Stimulated activated CD4-positive, alpha-beta T cell treated with anti-CD3 and anti-CD28 coated beads, Interleukin-1b, Interleukin-23, amount 100 ng/mL, for 1 hour (primary cell): ENCODE measurements at regions not wholly inside any gene's neighbourhood (a gene's known extent, or its start where the extent isn't known, plus 50 kb on each side); places are given as distances from the start of the nearest gene placed in this dataset.

Experiments
- DNase-seq, 2 donors: peaks; one replicate each; pipeline ENCODE4 v3.0.0-alpha.2; 2020; ENCODE audit warnings: low read depth in 2 of 2

DNA sequence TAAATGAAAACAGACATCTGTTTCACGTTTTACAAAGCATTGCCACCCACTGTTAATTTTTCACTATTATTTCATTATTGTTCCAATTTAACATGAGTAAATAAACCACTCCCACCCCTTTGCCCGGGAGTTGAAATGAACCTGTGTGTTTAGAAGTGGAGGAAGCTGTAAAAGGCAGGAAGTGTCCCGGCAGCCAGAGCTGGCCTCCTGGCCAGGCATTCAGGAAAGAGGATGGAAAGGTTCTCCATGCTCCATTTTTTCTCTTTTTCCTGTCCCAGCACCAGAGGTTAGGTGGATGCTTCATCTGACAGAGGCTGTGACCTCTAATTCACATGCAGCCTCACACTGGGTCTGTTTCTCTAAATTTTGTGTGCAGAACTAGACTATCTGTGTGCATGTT lies 55.5 kb upstream of the LNX1 start:
- no peak for DNase-seq

DNA sequence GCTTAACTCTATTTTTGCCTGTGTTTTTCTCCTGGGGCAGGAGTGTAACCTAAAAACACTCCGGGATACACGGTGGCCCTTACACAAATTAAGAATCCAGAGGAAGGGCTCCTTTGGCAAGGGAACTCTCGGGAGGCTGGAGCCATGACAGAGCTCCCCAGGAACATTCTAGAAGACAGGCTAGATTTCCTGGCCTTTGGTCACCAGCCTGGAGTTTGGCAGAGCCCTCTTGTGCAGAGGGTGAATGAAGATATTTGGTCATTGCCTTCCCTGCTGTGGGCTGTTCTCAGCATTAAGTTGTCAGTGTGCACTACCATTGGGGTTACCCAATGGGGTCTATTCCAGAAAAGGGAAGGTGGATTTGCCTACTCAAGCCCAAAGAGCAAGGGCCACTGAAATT lies 53.8 kb upstream of the LNX1 start:
- DNase-seq = no peak

DNA sequence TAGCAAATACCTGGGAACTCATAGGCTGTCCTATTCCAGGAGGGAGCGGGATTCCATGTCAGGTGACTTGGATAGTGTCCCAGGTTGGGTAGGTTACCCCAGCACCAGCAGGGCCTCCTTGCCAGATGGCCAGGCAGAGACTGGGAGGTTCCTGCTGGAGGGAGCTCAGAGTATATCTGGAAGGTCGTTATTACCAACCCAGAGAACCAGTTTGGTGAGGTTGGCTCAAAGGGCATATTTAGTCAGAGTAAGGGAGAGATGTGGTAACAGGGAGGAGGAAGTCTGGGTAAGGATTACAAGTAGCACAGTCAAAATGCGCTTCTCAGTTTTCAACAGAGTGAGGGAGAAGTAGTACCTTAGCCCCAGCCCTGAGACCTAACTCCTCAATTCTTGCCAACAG lies 53.3 kb upstream of the LNX1 start:
- no peak for DNase-seq
